Astrocyte (in vitro differentiated cells and primary cell): ENCODE measurements at regions not wholly inside any gene's neighbourhood (a gene's known extent, or its start where the extent isn't known, plus 50 kb on each side); places are given as distances from the start of the nearest gene placed in this dataset.

ENCODE experiments used
- DNase-seq: peaks from one replicate; pipeline ENCODE4 v3.0.0-alpha.2; 2010; ENCODE audit warnings: low read depth
- FAIRE-seq: peaks from 2 replicates; lab custom pipeline; 2011; peaks lifted over from hg19 to GRCh38; lab: Jason Lieb, UNC
- H2AFZ ChIP-seq: 2 replicates; pipeline ENCODE4 v1.6.0; 2012; ENCODE audit warnings: low read depth, low read length, inconsistent platforms
- H3K27ac ChIP-seq: 2 replicates; pipeline ENCODE4 v1.5.1; 2011; ENCODE audit warnings: low read depth, low read length, inconsistent platforms
- H3K27me3 ChIP-seq: 2 replicates; pipeline ENCODE4 v1.6.0; 2011; ENCODE audit warnings: low read length, inconsistent platforms; ENCODE audit not compliant: insufficient read depth
- H3K36me3 ChIP-seq: 2 replicates; pipeline ENCODE4 v1.5.1; 2011; ENCODE audit warnings: low read length, inconsistent platforms; ENCODE audit not compliant: insufficient read depth
- H3K4me1 ChIP-seq: 2 replicates; pipeline ENCODE4 v1.5.1; 2011; ENCODE audit warnings: low read length, inconsistent platforms; ENCODE audit not compliant: insufficient read depth
- H3K4me2 ChIP-seq: 2 replicates; pipeline ENCODE4 v1.6.0; 2012; ENCODE audit warnings: low read length, inconsistent platforms
- H3K4me3 ChIP-seq: 2 replicates; pipeline ENCODE4 v1.5.1; 2011; ENCODE audit warnings: low read depth, mild to moderate bottlenecking, low read length, inconsistent platforms; ENCODE audit not compliant: insufficient read depth
- H3K79me2 ChIP-seq: 2 replicates; pipeline ENCODE4 v1.6.0; 2012; ENCODE audit warnings: mild to moderate bottlenecking, low read length, inconsistent platforms; ENCODE audit not compliant: insufficient read depth
- H3K9ac ChIP-seq: 2 replicates; pipeline ENCODE4 v1.6.0; 2012; ENCODE audit warnings: mild to moderate bottlenecking, low read length, inconsistent platforms
- H3K9me3 ChIP-seq: 2 replicates; pipeline ENCODE4 v1.5.1; 2012; ENCODE audit warnings: low read depth, mild to moderate bottlenecking, low read length, inconsistent platforms; ENCODE audit not compliant: insufficient read depth
- H4K20me1 ChIP-seq: 2 replicates; pipeline ENCODE4 v1.6.0; 2012; ENCODE audit warnings: low read length, inconsistent platforms; ENCODE audit not compliant: insufficient read depth
- H3K27ac Mint-ChIP-seq: one replicate; pipeline ENCODE4 v1.8.0; 2021; ENCODE audit warnings: mild to moderate bottlenecking, mixed read lengths; ENCODE audit not compliant: unreplicated experiment
- H3K27me3 Mint-ChIP-seq: one replicate; pipeline ENCODE4 v1.8.0; 2021; ENCODE audit warnings: low read depth, mixed read lengths; ENCODE audit not compliant: unreplicated experiment
- H3K36me3 Mint-ChIP-seq: one replicate; pipeline ENCODE4 v1.8.0; 2021; ENCODE audit warnings: low read depth, mixed read lengths; ENCODE audit not compliant: unreplicated experiment
- H3K4me1 Mint-ChIP-seq: one replicate; pipeline ENCODE4 v1.8.0; 2021; ENCODE audit warnings: low read depth, mixed read lengths; ENCODE audit not compliant: unreplicated experiment
- H3K4me3 Mint-ChIP-seq: one replicate; pipeline ENCODE4 v1.8.0; 2021; ENCODE audit warnings: mild to moderate bottlenecking, moderate library complexity, mixed read lengths; ENCODE audit not compliant: unreplicated experiment
- H3K9me3 Mint-ChIP-seq: one replicate; pipeline ENCODE4 v1.8.0; 2021; ENCODE audit warnings: mild to moderate bottlenecking, mixed read lengths; ENCODE audit not compliant: unreplicated experiment
- EZH2 ChIP-seq: IDR thresholded peaks from 2 replicates; pipeline ENCODE4 v1.6.1; 2012; ENCODE audit warnings: mild to moderate bottlenecking, low read length, inconsistent platforms; ENCODE audit not compliant: insufficient read depth
- TF ChIP-seq, protein P1 (sequence below): IDR thresholded peaks from 2 replicates; pipeline ENCODE4 v1.5.1; 2011; ENCODE audit warnings: low read depth, mild to moderate bottlenecking, inconsistent platforms, low read length, moderate library complexity; ENCODE audit not compliant: insufficient read depth

DNA sequence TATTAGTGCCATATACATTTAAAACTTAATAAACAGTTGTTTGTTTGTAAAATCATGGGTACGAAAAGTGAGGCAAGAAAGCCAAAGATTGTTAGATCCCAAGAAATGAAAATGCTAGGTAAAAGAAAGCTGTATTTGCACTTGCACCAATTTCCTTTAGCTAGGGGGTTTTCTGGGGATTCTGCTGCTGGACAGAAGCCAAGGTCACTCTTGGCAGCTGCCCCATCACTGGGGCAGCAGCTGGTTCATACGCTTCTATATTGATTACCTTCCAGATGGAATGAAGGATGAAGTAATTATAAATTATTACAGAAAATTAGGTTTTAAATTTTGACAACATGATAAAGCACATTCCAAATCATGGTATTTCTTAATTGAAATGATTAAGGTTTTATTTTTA is 127.4 kb downstream of the SLITRK5 start:
- Mint-ChIP-seq H3K27me3 (no peaks in the 10 kb centered on the region), H3K27ac (no peak overlapping the region), H3K4me1 (peaks cover 2% of the 10 kb centered on the region), H3K4me3 (no peak overlapping the region), H3K36me3 (no peaks in the 10 kb centered on the region), H3K9me3 (no peaks in the 10 kb centered on the region)
- H3K9me3 ChIP-seq = no peaks in the 10 kb centered on the region
- FAIRE-seq = no peak
- no peak overlapping the region for H3K4me3 ChIP-seq
- no peak overlapping the region for H3K27ac ChIP-seq
- no peaks in the 10 kb centered on the region for H3K36me3 ChIP-seq
- no peak for TF ChIP-seq EZH2
- TF ChIP-seq, protein P1, sequence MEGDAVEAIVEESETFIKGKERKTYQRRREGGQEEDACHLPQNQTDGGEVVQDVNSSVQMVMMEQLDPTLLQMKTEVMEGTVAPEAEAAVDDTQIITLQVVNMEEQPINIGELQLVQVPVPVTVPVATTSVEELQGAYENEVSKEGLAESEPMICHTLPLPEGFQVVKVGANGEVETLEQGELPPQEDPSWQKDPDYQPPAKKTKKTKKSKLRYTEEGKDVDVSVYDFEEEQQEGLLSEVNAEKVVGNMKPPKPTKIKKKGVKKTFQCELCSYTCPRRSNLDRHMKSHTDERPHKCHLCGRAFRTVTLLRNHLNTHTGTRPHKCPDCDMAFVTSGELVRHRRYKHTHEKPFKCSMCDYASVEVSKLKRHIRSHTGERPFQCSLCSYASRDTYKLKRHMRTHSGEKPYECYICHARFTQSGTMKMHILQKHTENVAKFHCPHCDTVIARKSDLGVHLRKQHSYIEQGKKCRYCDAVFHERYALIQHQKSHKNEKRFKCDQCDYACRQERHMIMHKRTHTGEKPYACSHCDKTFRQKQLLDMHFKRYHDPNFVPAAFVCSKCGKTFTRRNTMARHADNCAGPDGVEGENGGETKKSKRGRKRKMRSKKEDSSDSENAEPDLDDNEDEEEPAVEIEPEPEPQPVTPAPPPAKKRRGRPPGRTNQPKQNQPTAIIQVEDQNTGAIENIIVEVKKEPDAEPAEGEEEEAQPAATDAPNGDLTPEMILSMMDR = no peak
- no peaks in the 10 kb centered on the region for H3K4me1 ChIP-seq
- H3K27me3 ChIP-seq = no peaks in the 10 kb centered on the region
- no peaks in the 10 kb centered on the region for H4K20me1 ChIP-seq
- H3K79me2 ChIP-seq = no peaks in the 10 kb centered on the region
- DNase-seq = no peak
- no peak overlapping the region for H2AFZ ChIP-seq
- H3K9ac ChIP-seq = no peak overlapping the region
- no peak overlapping the region for H3K4me2 ChIP-seq

DNA sequence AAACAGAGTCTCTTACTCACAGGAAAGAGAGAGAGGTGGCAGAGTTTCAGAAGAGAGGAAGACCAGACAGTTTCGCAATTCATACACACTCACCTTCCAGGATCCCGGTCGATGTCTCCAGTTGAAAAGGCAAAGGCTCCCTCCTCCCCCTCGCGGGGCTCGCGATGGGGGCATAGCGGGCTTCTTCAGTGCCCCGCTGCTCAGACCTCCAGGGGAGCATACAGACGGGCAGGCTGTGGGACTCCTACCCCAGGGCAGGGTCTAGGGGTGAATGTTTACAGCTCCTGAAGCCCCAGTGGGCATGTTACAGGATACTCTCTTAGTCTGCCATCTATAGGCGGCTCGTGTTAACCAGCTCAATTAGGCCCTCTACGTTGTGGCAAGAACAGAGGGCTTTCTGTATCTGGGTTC is 139.2 kb downstream of the SLITRK5 start:
- no peaks in the 10 kb centered on the region for H3K9me3 Mint-ChIP-seq
- Histone ChIP-seq H3K9me3 (no peaks in the 10 kb centered on the region), H3K4me3 (no peak overlapping the region), H3K4me1 (no peaks in the 10 kb centered on the region), H3K27me3 (no peaks in the 10 kb centered on the region), H3K4me2 (no peak overlapping the region), H3K27ac (no peak overlapping the region), H3K36me3 (no peaks in the 10 kb centered on the region), H3K79me2 (no peaks in the 10 kb centered on the region), H4K20me1 (no peaks in the 10 kb centered on the region), H2AFZ (no peak overlapping the region), H3K9ac (no peak overlapping the region)
- H3K27me3 Mint-ChIP-seq = no peaks in the 10 kb centered on the region
- FAIRE-seq = no peak
- H3K4me3 Mint-ChIP-seq = no peak overlapping the region
- H3K27ac Mint-ChIP-seq = no peak overlapping the region
- TF ChIP-seq, protein P1 = no peak
- TF ChIP-seq EZH2 = no peak
- no peaks in the 10 kb centered on the region for H3K36me3 Mint-ChIP-seq
- no peak for DNase-seq
- H3K4me1 Mint-ChIP-seq = no peaks in the 10 kb centered on the region

DNA sequence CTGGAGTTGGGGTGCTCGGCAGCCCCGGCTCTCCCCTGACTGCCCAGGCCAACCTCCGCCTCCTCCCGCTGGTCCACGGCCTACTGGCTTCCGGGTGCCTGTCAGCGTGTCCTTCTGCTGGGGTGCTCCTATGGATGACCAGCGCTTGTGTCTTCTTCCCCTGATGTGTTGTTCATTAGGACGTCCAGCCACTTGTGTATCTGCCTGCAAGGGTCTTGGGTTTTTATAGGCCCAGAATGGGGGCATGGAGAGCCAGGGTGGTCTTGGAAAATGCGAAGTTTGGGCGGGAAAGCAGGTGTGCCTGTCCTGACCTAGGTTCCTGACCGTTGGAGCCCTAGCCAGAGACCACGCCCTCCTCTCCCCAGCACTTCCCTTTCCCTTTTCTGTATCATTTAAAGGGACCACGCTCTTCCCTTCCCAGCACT is 139.8 kb downstream of the SLITRK5 start:
- no peak for DNase-seq
- Mint-ChIP-seq H3K36me3 (no peaks in the 10 kb centered on the region), H3K27ac (no peak overlapping the region), H3K9me3 (no peaks in the 10 kb centered on the region), H3K4me3 (no peak overlapping the region), H3K27me3 (no peaks in the 10 kb centered on the region), H3K4me1 (no peaks in the 10 kb centered on the region)
- Histone ChIP-seq H3K9me3 (no peaks in the 10 kb centered on the region), H3K36me3 (no peaks in the 10 kb centered on the region), H3K27ac (no peak overlapping the region), H4K20me1 (no peaks in the 10 kb centered on the region), H3K4me1 (no peaks in the 10 kb centered on the region), H2AFZ (no peak overlapping the region), H3K4me3 (no peak overlapping the region), H3K27me3 (no peaks in the 10 kb centered on the region), H3K9ac (no peak overlapping the region), H3K79me2 (no peaks in the 10 kb centered on the region), H3K4me2 (no peak overlapping the region)
- no peak for FAIRE-seq
- TF ChIP-seq EZH2 = no peak
- TF ChIP-seq, protein P1 = no peak
